Ishikawa (cell line): ENCODE measurements at regions not wholly inside any gene's neighbourhood (a gene's known extent, or its start where the extent isn't known, plus 50 kb on each side); places are given as distances from the start of the nearest gene placed in this dataset.

Experiments used
- CEBPB ChIP-seq: IDR thresholded peaks from 2 replicates; pipeline ENCODE4 v1.6.1; 2012
- CREB1 ChIP-seq: IDR thresholded peaks from 2 replicates; pipeline ENCODE4 v1.6.1; 2012; ENCODE audit warnings: low read depth
- EP300 ChIP-seq: IDR thresholded peaks from 2 replicates; pipeline ENCODE4 v1.6.1; 2012; ENCODE audit warnings: borderline replicate concordance
- FOXM1 ChIP-seq: IDR thresholded peaks from 2 replicates; pipeline ENCODE4 v1.6.1; 2012; ENCODE audit warnings: low read depth, borderline replicate concordance
- NFIC ChIP-seq: IDR thresholded peaks from 2 replicates; pipeline ENCODE4 v1.6.1; 2012
- TCF12 ChIP-seq: IDR thresholded peaks from 2 replicates; pipeline ENCODE4 v1.6.1; 2012; ENCODE audit warnings: low read depth
- TEAD4 ChIP-seq: IDR thresholded peaks from 2 replicates; pipeline ENCODE4 v1.6.1; 2012
- YY1 ChIP-seq: IDR thresholded peaks from 2 replicates; pipeline ENCODE4 v1.6.1; 2012; ENCODE audit warnings: low read depth
- ZBTB7A ChIP-seq: IDR thresholded peaks from 2 replicates; pipeline ENCODE4 v1.6.1; 2012; ENCODE audit warnings: low read depth
- TF ChIP-seq, protein P1 (sequence below): IDR thresholded peaks from 2 replicates; pipeline ENCODE4 v1.6.1; 2012; ENCODE audit warnings: low read depth, mild to moderate bottlenecking
- TF ChIP-seq, protein P2 (sequence below): IDR thresholded peaks from 2 replicates; pipeline ENCODE4 v1.6.1; 2012

DNA sequence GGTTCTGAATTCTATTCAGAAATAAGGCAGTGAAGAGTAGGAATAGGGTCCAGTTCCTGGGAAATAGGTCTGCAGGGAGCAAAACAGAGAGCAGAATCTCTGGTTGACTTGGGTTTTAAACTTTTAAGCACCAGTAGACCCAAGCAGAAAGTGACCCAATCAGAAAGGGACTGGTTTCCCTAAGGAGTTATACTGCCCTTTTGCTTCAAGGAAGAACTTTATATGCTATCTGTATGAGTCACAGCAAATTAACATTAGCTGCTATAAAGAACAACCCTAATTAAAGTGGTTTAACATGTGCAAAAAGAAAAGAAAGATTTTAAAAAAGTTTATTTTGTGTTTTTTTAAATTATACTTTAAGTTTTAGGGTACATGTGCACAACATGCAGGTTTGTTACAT is 263.6 kb upstream of the EMCN start:
- TF ChIP-seq, protein P1, sequence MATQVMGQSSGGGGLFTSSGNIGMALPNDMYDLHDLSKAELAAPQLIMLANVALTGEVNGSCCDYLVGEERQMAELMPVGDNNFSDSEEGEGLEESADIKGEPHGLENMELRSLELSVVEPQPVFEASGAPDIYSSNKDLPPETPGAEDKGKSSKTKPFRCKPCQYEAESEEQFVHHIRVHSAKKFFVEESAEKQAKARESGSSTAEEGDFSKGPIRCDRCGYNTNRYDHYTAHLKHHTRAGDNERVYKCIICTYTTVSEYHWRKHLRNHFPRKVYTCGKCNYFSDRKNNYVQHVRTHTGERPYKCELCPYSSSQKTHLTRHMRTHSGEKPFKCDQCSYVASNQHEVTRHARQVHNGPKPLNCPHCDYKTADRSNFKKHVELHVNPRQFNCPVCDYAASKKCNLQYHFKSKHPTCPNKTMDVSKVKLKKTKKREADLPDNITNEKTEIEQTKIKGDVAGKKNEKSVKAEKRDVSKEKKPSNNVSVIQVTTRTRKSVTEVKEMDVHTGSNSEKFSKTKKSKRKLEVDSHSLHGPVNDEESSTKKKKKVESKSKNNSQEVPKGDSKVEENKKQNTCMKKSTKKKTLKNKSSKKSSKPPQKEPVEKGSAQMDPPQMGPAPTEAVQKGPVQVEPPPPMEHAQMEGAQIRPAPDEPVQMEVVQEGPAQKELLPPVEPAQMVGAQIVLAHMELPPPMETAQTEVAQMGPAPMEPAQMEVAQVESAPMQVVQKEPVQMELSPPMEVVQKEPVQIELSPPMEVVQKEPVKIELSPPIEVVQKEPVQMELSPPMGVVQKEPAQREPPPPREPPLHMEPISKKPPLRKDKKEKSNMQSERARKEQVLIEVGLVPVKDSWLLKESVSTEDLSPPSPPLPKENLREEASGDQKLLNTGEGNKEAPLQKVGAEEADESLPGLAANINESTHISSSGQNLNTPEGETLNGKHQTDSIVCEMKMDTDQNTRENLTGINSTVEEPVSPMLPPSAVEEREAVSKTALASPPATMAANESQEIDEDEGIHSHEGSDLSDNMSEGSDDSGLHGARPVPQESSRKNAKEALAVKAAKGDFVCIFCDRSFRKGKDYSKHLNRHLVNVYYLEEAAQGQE, result no peak
- no peak for TF ChIP-seq CREB1
- no peak for TF ChIP-seq YY1
- no peak for TF ChIP-seq CEBPB
- no peak for TF ChIP-seq EP300
- TF ChIP-seq FOXM1, result no peak
- no peak for TF ChIP-seq TCF12
- TF ChIP-seq, protein P2, sequence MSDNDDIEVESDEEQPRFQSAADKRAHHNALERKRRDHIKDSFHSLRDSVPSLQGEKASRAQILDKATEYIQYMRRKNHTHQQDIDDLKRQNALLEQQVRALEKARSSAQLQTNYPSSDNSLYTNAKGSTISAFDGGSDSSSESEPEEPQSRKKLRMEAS, result no peak
- no peak for TF ChIP-seq ZBTB7A
- no peak for TF ChIP-seq TEAD4
- TF ChIP-seq NFIC, result no peak
